SKM-1 (cell line): ENCODE measurements at regions not wholly inside any gene's neighbourhood (a gene's known extent, or its start where the extent isn't known, plus 50 kb on each side); places are given as distances from the start of the nearest gene placed in this dataset.

Experiments
- DNase-seq: peaks from one replicate; lab custom pipeline; 2025; ENCODE audit not compliant: unreplicated experiment; lab: John Stamatoyannopoulos, UW

DNA sequence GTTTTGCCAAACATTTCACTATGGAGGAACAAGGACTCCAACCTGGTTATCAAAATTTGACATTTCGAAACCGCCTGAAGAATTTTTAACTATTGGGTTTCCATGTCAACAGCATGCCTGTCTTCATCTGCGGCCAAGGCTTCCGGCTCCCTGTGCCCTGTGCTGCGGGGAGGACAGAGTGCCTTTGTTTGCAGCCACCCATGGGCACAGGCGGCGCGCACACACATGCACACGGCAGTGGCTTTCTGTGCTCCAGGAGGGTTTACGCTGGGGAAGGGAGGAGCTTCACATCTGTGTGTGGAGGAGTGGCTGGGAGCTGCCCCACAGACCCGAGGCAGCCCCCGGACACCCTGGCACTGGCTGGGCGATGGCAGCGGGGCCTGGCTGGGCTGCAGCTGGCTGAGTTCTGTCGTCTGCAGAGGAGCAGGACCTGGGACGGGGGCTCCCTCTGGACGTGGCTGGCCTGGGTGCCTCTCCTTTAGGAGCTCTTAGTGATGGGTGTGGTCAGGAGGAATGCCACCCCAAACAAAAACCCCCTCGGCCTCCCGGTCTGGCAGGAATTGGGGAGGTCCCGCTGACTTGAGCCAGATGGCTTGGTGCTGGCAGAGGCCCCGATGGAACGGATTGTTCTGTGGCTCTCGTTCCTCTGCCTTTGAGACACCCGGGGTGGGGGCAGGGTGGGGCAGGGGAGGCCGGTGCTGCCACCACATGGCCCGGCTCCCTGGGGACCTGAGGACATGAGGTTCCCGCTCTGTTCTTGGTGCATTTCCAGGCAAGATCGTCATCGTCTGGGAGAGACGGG is 1290.9 kb downstream of the BRD1 start:
- DNase-seq: no peak

DNA sequence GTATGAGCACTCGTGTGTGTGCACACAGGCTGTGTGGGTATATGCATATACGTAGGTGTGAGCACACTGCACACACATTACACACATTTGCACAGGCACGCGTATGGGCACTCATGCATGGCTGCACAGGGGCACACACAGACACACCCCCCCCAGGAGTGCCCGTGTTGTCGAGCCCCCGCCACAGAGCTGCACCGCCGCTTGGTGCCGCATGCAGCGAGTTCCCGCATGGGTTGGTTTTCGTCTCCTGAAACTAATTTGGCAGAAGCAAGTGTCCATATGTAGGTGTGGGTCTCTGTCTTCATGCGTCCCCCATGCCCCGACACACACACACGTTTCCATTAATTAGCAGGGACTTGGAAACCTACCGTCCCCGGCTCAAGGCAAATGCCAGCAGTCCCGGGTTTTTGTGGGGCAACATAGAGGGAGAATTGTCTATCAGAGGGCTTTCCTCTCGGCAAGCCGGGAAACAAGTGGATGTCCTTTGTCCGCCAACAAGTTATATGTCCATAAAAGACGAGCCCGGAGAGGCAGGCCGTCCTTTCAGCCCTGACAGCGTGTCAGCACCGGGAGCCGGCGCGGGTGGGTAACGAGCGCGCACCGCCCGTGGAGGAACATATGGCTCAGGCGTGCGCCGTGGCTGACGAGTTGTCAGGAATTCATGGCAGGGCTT is 1291.7 kb downstream of the BRD1 start:
- DNase-seq: no peak

DNA sequence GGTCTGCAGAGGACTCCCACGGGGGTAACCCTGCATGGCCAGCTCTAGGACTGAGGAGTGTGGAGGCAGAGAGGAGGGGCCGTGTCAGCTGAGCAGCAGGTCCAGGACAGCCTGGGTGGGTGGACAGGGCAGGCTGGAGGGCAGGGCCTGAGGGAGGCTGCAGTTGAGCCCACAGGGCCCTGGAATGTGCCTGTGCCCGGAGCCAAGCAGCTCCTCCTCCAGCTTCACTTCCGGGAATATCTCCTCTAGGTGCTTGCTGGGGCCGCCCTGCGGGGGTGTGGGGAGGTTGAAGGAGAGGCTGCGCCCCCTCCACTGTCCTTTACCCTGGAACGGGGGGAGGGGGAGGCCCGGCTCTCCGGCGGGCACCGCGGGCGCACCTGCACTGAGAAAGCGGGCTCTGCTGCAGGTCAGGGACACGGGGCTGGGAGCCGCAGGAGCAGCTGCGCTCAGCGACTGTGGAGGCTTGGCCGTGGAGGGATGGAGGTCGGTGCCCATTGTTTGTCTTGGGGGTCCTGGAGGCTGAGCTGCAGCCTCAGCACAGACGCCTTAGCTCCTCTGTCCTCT is 1293.2 kb downstream of the BRD1 start:
- DNase-seq: no peak

DNA sequence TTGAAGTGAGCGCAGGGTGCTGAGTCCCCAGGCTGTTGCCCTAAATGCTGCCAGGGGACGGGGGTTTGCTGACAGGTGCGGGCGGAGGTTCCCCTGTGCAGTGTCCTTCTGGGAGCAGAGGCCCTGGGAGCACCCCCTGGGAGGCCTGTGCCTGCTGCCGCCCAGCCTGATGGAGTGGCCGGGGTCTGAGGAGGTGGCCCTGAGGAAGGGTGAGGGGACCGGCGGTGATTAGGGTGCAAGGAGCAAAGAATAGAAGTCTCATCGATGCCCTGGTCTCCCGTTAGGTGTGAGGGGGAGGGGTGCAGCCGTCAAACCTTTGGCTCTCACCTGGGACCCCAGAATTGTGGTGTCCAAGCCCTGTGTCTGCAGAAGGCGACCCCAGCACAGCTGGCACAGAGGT is 1294.7 kb downstream of the BRD1 start:
- DNase-seq: no peak

DNA sequence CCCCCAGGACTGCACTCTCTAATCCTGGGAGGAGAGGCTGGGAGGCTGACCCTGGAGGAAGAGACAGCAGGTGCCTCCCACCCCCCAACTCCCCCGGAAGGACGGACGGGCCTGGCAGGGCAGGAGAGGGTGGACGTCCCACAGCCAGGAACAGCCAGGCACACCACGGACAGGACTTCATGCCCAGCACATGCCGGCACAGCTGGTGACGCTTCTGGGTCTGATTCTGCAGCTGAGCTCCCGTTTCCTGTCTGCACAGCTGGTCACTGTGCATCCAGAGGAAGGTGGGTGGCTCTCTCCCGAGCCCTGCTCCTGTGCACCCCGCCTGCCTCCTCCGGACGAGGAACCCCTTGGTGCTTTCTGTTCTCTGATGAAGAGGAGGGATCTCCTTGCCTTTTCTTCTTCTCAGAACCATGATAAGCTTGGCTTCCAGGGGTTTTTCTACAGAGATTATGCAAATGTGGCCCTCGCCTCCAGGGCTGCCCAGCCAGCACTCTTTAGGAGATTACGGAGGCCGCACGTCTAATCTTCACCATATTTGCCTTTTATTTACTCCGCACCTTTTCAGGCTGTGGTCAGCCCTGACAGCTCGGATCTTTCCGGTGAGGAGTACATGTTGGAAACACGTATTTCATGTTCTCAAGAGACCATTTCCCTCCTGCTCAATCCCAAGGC is 1295.8 kb downstream of the BRD1 start:
- no peak for DNase-seq

DNA sequence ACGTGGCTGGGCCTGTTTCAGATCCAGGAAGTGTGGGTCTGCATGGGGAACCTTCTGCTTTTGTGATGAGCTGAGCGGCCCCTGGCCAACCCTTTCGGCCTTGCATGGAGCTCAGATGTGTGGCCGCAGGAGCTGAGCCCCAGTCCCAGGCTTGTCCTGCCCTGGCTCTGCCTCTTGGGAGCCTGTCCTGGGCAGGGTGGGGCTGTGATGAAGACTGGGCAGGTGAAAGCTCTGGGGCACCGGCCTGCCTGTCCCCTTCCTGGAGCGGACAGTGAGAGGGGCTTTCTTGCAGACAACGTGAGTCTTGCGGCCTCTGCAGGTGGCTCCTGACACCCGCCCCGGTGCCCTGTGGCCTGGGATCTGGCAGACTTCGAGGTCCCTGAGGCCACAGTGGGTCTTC is 1296.6 kb downstream of the BRD1 start:
- DNase-seq: no peak

DNA sequence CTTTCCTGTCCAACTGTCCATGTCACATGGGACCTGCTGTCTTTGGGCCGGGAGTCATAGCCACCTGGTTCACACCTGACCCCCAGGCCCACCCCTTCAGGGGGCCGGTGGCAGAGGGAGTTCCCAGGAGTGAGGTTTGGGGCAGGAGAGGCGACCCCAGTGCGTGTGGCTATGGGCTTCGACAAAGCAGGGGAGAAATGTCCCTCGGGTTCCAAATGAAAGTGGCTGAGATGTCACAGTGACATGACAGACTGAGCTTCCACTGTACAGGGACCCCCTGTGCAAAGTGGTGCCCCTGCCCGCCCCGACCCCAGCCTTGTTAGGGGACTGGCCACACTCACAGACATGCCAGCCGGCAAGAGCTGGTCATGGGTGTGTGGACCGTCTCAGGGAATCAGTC is 1297.0 kb downstream of the BRD1 start:
- no peak for DNase-seq

DNA sequence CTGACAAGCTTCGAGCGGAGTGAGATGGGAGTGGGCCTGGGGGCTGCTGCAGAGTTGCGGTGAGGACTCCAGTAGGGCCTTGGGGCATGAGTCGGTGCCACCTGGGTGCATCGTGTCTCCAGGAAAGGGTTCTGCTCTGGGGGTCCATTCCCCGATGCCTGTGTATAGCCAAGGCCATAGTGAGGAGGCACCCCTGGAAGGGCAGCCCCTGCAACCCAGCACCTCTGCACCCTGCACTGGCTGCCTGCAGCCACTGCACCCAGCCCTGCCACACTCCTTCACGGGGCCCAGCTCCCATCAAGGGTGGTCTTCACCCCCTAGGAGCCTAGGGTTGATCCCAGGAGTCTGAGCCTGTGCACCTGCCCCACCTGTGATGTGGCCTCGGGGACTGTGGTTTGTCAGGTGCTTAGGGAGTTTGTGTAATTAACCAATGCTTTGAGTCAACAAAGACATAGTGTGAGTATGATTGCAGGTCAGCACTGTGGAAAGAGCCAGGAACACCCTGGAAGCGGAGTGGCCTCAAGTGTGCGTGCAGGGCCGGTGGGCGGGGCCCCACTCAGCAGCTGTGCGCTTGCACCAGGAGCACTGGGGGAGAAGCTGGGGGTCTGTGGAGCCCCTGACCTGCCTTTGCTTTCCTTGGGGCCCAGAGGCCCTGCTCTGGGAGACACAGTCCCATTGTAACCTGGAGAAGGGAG is 1299.3 kb downstream of the BRD1 start:
- no peak for DNase-seq

DNA sequence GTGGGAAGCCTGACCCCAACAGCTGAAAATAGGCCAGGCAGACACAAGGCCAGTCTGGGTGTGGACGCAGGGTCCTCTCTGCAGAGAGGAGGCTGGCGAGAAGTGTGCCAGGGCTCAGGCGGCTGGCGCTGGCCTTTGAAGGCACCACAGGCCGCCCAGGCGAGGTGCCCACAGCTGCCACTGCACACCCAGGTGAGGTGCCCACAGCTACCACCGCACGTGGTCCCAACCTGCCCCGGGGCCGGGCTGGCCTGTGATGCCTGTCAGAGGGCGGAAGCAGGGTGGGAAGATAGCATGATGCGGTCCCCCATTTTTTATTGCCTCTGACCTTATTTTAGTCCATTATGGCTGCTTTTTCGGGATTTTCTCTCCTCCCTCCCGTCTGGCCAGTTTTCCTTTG is 1303.9 kb downstream of the BRD1 start:
- no peak for DNase-seq

DNA sequence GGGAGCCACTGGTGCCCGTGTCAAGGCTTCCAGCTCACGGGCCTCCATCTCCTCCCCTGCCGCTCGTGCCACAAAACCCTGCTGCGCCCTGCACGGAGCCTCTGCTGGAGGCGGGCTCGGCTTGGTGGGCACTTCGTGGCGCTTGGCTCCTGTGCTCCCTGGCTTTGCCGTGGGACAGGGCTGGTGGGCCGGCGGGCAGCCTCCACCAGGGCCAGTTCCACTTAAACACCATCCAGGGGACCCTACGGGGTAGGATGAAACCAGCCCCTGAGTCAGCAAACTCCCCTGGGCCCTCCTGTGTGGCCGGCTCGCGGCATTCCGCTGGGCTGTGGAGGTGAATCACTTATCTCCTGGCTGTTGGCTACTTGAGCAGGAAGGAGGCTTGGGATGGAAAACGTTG is 1304.6 kb downstream of the BRD1 start:
- no peak for DNase-seq

DNA sequence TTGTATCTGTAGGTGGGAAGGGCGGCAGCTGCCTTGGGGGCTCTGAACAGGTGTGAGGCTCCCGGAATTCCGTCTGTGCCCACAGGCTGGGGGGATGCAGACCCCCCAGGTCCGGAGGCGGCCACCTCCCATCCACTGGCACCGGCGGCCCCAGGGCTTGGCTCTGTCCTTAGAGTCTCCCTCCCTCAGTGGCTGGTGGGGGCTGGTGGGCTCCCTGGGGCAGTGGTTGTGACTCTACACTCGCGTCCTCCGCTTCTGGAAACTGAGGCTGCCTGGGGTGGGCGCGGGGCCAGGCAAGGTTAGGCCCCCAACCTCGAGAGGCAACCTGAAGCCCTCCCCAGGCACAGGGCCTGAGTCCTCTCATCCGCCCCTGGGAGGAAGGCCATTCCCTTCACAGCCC is 1305.4 kb downstream of the BRD1 start:
- no peak for DNase-seq

DNA sequence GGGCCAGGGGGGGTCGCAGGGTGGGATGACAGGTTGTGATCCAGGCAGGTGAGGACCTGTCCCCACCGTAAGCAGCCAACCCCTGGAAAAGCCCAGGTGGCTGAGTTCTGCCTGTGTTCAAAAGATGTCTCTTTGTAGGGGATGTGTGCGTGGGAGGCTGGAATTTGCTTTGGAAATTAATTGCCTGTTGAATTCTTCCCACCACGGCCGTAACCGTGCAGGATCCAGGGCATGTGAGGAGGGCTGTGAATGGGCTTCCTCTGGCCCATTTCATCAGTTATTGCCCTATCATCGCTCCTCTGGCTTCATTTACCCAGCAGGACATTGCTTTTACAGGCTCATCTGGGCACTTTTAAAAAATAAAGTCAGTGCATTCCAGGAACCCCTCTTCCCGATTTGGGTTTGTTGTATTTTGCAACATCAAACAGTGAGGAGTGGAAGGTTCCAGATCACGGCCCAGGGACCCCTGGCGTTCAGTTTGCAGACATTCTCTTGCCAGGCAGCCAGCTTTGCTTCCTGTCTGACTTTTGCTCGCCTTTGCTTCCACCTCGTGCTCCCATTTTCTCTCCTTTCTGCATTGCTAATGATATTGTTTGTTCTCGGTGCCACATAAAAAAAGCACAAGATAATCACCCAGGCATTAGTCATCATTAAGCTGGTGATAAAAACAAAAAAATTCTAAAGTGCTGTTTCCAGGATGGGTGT is 1306.6 kb downstream of the BRD1 start:
- DNase-seq: no peak

DNA sequence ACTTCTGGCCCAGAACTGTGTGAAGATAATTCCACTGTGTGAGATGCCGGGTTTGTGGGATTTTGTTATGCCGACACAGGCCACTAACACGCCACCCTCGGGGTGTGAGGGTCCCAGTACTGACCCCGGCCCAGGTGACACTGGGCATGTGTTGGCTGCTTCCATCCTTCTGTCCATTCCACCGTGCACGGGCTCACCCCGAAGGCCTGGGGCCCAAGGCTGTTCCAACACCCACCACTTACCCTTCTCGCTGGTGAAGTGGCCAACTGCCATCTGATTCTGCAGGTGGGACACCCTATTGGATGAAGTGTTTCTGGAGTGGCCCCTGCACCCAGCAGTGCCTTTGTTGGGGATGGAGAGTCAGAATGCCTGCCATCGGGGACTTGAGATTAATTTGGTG is 1307.5 kb downstream of the BRD1 start:
- DNase-seq: no peak

DNA sequence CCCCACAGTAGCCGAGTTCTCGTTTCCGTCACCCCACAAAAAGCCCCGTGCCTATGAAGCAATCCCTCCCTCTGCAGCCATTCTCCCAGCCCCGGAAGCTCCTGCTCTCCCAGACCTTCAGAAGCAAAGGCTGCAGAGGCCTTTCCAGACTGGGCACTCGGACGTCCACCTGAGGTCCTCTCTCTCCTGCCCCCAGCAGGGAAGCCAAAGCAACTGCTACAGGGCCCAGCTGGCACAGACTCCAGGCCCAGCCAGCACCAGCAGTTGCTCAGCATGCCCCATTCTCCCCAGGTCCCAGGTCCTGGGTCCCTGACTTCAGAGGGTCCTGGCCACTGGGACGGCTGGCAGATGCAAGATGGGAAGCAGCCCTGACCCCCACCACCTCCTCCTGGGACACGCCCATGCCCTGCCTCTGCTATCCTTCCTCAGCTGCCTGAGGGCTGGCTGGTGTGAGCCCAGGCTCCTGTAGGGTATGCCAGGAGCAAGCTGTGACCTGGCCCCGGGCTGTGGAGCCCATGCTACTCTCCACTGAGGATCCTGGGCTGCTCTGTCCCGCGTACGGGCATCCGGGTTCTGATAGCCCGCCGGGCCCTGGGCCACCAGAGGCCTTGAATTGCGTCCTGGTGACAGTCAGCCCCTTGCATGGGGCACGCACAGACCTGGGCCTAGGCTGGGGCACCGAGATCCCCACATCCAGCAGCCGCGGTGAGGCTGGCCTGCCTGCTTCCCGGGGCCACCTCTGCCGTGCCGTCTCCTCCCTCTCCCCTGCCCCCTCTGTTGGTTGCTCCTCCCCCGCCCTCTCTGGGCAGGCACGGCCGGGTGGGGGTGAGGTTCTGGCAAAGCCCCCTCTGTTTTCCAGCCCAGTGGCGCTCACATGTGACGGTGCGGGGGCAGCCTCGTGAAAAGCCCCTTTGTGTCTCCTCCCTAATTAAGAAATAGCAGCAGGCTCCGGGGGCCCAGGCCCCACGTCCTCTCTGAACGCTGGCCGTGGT is 1310.3 kb downstream of the BRD1 start:
- DNase-seq: no peak

DNA sequence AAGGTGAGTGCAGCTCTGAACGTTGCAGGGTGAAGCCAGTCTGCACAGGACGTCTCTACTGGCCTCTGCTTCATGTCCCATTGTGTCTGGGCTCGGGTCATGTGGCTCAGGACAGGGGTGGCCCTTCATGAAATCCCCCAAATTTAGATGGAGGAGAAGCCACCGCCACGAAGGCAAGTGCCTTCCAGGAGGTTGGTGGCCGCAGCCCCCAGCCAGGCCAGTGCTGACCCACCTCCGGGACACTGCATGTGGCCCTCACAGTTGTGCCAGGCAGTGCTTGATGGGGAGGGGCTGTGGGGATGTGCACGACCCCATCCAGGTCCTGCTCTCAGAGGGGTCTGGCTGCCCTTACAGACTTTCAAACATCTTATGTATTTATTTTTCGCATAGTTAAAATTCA is 1311.1 kb downstream of the BRD1 start:
- no peak for DNase-seq

DNA sequence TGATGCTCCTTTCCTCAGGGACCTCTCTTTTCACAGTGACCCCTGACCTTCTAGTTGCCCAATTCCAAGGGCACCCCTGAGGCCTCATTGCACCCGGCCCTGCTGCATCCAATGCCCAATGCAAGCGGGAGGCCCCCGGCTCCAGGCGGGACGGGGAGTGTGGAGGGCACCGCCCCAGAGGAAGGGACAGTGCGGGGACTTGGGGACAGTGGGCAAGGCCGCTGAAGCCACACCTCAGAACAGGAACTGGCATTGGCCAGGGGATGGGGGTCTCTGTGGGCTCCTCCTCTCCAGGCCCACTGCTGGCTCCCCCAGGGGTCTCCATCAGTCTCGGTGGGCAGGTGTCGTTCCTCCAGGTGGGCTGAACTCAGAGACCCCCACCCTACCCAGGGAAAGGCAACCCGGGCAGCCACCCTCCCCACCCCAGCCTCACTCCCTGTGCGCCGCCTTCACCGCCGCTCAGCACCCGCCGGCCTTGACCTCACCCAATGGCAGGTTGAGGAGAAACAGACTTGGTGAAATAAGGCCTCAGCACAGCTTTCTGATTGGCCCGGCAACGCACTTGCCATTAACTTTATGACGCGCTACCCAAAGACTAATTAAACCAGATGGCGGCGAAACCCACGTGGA is 1312.0 kb downstream of the BRD1 start:
- DNase-seq: no peak

DNA sequence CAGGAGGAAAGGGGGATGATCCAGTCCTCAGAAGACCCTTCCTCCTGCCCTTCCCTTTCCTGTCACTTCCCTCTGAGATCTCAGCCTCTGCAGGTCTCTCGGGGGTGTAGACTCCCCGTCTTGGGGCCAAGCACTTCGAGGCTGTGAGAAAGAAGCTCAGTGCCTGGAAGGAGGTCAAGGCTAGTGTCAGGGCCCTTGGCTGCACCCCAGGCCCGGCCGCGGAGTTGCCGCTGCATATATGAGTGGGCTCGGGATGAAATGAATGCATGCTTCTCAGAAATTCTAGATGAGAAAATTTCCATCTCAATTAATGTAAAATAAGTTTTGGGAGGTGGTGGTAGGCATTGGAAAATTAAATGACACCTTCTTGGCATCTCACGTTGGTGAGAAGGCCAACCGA is 1313.7 kb downstream of the BRD1 start:
- no peak for DNase-seq

DNA sequence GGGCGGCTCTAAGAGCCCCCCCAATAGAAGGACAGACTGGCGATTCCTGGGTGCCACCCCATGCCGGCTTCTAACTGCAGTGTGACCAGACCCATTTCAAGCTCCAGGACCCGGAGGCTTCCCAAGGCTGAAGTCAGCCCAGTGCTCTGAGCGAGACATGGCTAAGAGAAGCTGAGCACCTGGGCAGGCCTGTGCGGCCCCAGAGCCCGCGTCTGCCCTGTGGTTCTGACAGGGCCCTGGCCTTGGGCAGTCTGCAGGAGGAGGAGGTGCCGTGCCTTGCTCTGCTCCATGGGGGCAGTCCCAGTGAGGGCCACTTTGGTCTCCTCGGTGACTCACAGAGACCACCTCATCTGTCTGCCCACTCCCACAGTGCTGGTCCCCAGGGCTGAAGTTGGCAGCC is 1314.2 kb downstream of the BRD1 start:
- no peak for DNase-seq

DNA sequence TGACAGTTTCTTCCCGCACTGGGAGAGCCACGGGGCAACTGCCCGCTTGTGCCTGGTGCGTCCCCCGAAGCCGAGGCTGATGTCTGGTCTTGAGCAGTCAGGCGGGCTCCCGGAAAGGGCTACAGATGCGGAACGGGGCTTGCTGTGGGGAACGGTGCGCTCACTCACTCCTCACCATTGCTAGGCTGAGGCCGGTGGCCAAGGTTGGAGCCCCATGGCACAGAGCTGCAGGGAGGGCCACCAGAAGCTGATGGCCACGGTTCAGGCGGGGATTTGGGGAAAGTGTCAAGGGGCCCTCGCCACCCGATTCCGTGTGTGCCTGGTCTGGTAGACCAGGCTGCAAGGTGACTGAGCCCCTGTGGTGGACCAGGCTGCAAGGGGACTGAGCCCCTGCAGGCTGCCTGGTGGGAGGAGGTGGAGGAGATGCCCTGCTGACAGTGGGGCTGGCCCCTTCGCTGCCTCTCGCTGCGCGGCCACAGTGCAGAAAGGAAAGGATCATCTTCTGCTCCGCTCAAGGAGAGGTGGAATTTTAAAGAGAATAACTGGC is 1315.8 kb downstream of the BRD1 start:
- no peak for DNase-seq
